Activated CD4-positive, alpha-beta T cell treated with anti-CD3 and anti-CD28 coated beads, Interleukin-2, Interleukin-6, amounts not matched to agents 100 ng/mL and 50 ng/mL, durations not matched to agents 16 hours and 8 hours (primary cell): ENCODE measurements at regions not wholly inside any gene's neighbourhood (a gene's known extent, or its start where the extent isn't known, plus 50 kb on each side); places are given as distances from the start of the nearest gene placed in this dataset.

ENCODE experiments used
- DNase-seq: peaks from one replicate; pipeline ENCODE4 v3.0.0-alpha.2; 2020

DNA sequence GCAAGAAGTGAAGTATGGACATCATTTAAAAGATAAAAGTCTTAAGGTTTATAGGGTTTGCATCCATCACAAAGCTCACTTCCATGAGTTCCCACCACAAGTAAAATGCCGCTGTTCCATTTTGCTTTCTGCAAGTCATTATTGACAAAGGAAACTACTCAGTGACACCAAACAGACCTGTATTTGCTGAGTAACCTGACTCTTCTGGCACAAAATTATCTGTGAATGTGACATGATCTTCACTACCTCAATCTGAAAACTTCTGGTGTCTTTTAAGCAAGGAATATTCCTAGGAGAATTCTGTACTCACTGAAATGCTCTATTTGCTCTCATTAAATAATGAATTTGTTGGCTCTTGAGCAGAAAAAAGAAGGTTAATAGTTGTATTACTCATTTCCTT, 1077.4 kb upstream of the ADGRL4 start:
- DNase-seq = no peak

DNA sequence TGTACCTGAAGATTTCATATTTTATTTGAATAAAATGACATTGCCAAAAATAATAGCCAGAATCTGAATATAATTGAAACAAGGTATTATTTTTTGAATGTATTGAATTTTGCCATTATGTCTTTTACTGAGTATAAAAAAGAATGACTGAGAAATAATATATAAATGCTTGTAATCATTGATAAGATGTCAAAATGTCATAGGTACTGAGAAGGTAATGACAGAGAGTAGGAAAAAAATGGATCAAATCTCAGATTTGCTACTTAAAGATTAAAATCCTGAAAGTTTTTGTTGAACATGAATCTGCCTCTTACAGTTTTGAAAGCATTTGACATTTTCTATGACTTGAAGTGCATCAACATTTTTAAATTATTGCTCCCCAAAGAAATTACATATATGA, 1069.9 kb upstream of the ADGRL4 start:
- DNase-seq = no peak

DNA sequence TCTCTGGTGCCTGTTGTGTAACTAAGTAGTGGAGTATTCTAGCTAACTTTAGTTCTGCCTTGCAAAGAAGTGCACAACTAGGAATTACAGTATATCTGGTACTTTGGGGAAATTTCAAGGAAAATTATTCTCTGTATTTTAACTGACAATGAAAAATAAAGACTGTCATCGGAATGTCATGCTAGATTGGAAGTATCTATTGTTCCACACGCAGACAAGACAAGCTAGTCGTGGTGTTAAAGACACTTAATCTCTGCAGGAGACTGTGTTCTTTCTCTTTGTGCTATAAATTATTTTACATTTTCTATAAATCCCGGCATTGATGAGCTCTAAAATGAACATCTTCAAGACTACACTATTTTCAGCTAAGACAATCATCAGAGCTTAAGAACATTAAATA, 1068.8 kb upstream of the ADGRL4 start:
- DNase-seq = no peak

- no peak for DNase-seq
Observed at GRCh38 chr1:80072563-80072962, 1066.0 kb upstream of the ADGRL4 start.

GRCh38 chr1:80066060-80066459, 1059.5 kb upstream of the ADGRL4 start:
- no peak for DNase-seq

- DNase-seq = no peak
Observed at GRCh38 chr1:80064524-80064923, 1058.0 kb upstream of the ADGRL4 start.

DNA sequence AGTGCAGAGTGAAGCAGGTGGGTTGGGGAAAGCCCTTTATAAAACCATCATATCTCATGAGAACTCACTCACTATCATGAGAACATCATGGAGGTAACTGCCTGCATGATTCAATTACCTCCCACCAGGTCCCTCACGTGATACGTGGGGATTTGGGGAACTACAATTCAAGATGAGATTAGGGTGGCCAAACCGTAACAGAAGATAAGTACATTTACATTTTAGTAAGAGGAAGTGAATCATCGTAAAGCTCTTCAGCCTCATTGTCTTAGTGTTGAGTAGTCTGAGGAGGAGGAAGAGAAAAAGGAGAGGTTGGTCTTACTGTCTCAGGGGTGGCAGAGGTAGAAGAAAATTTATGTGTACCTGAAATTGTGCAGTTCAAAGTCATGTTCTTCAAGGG, 1053.4 kb upstream of the ADGRL4 start:
- DNase-seq = no peak

- no peak for DNase-seq
Observed at GRCh38 chr1:80056179-80056578, 1049.6 kb upstream of the ADGRL4 start.

DNA sequence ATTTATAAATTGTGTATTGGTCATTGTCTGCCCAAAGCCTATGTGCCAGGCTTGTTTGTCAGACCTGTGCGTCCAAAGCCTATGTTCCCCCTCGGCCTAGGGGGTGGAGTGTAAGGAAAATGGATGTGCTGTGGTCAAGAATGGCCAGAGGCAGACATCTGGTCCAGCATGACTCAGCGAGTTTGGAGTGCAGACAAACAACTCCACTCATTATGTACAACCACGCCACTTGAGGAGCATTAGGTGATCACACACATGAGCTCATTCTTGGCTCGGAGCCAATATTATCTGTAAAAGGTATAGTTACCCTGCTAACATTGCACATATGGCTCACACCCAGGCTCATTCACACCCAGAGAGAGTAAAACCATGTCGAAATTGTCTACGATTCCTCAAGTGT, 1047.6 kb upstream of the ADGRL4 start:
- no peak for DNase-seq

DNA sequence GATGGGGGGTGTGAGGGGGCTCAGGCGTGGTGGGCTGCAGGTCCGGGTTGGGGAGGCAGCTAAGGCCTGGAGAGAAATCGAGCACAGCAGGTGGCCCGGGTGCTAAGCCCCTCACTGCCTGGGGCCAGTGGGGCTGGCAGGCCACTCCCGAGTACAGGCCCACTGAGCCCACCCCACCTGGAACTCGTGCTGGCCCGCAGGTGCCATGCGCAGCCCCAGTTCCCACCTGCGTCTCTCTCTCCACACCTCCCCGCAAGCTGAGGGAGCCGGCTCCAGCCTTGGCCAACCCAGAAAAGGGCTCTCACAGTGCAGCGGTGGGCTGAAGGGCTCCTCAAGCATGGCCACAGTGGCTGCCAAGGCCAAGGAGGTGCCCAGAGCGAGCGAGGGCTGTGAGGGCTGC, 1047.1 kb upstream of the ADGRL4 start:
- DNase-seq = no peak

- no peak for DNase-seq
Observed at GRCh38 chr1:80050523-80050922, 1044.0 kb upstream of the ADGRL4 start.

DNA sequence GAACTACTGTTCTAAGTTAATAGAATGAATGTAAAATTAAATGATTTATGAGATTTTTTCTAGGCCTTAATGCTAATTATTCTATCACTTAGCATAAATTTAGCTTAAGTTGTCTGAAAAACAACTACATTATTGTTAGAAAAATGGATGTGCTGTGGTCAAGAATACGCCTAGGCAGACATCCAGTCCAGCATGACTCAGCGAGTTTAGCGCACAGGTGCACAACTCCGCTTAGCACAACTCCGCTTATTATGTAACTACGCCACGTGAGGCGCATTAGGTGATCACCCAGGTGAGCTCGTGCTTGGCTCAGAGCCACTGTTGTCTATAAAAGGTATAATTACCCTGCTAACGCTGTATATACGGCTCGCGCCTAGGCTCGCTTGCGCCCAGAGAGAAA, 1043.6 kb upstream of the ADGRL4 start:
- DNase-seq = no peak

DNA sequence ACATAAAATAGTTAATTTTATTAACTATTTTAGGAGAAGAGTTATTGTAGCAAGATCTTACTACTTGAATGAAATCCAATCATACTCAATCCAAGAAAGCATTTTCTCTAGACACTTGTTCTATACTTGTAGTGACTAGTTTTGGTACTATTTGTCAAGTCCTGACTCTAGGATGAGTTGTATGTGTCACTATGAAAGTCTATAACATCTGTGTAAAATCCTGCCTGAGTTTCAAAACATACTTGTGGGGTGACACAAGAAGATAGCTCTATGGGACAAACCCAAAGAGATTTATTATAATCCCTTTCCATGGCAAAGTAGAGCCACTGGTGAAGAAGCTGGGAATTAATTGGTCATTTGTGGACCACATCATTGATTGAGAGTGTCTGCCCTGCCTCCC, 1042.2 kb upstream of the ADGRL4 start:
- DNase-seq = no peak

DNA sequence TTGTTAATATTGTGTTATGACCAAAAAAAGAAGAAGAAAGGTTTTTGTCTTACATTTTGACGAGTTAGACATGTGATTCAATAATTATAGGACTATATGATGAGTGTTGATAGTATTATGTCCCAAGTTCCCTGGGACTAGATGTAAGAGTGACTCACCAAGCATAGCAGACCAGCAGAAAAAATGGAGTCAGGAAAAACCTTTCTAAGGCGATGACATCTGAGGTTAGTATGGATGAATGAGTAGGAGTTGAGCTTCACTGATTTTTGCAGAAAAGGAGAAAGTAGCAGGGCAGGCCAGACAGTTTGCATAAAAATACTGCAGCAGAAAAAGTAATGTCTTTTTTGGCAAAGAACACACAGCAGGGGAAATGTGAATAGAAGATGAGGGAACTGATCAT, 1041.3 kb upstream of the ADGRL4 start:
- DNase-seq = no peak

- no peak for DNase-seq
Observed at GRCh38 chr1:80044662-80045061, 1038.1 kb upstream of the ADGRL4 start.

- DNase-seq = no peak
Observed at GRCh38 chr1:80036690-80037432, 1030.3 kb upstream of the ADGRL4 start.

DNA sequence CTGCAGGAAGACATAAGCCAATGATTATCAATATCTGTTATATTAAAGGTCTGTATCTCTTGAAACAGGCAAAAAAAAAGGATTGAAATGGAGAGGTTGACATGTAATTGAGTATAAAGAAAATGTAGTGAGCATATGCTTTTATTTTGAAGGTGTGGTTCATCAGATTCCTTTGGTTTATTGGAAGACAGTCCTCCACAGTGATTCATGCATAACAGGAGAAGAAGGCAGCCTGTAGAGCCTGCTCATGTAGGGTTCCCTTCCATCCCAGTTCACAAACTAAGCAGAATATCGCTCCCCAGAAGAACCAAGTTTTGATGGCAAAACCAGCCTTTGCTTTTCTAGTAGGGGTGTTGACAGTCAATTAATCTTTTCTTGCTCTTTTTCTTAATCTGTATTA, 1016.8 kb upstream of the ADGRL4 start:
- no peak for DNase-seq

DNA sequence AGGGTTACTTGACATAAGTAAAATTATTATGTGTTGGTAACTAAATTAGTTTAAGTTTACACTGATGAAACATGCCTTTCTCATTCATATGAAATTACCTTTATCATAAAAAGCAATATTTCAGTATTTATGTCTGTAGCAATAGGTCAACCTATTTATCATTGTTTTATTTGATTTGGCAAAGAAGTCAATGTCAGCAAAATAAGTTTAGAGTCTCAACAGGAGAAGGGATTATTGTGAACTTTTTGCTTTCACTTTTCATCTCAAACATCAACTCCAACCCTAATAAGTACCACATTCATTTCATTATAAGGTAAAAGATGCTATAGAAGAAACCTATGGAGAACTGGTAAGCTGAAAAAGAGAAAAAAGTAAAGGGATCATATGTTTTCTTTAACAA, 1015.4 kb upstream of the ADGRL4 start:
- no peak for DNase-seq

GRCh38 chr1:80018348-80018747, 1011.8 kb upstream of the ADGRL4 start:
- DNase-seq = no peak

- DNase-seq = no peak
Observed at GRCh38 chr1:80008934-80009333, 1002.4 kb upstream of the ADGRL4 start.

GRCh38 chr1:80003250-80003649, 996.7 kb upstream of the ADGRL4 start:
- no peak for DNase-seq

GRCh38 chr1:79988401-79988800, 981.9 kb upstream of the ADGRL4 start:
- no peak for DNase-seq

GRCh38 chr1:79982211-79982610, 975.7 kb upstream of the ADGRL4 start:
- no peak for DNase-seq

DNA sequence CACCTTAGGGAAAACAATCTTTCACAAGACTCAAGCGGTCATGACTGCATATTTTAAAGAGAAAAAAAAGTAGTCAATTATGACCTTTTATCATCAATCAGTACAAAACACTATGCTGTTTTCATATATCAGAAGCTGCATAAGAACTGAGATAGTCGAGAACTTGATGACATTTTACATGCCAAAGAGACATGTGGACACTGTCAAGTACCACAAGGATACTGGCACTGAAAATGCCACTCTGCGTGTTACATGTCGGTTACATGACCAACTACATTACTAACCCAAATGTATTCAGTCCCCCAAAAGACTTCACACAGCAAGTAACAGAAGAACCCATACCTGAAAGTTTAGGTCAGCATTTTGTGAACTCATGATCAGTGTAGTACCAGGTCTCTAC, 975.0 kb upstream of the ADGRL4 start:
- DNase-seq = no peak

DNA sequence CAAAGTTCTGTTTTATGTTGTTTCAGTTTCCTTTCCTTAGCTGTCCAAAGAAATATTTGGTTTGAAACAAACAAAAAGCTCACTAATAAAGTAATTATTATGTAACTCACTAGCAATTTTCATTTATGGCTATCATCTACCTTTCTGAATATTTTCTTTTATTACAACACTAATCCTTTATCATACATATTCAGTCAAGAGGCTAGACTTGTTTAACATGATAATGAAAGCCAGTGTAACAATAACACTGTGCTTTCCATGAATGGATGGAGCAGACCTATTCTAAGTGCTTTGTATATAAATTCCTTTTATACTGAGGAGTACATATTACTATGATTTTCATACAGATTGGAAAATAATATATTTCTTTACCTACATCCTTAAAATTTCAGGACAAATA, 972.8 kb upstream of the ADGRL4 start:
- no peak for DNase-seq

GRCh38 chr1:79976287-79976686, 969.8 kb upstream of the ADGRL4 start:
- no peak for DNase-seq
